ENCODE measurements at regions not wholly inside any gene's neighbourhood (a gene's known extent, or its start where the extent isn't known, plus 50 kb on each side); places are given as distances from the start of the nearest gene placed in this dataset.

DNA sequence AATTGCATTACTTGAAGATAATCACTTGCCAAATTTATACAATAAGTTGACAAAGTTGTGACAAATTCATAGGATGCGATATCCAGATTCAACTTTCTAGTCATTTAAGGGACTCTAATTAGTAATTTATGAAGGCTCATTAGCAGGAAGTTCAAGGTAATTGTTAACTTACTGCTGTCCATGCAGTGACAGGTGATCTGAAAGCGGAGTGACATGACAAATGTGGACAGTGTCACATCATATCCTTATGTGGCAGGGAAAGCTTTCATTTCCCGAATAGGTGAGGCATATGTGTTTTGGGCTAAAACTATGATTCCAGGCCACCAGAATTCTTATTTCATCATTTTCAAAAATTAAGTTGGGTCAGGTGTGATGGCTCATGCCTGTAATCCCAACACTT lies 115.9 kb upstream of the BMP2 start:
- TF ChIP-seq, protein P1, sequence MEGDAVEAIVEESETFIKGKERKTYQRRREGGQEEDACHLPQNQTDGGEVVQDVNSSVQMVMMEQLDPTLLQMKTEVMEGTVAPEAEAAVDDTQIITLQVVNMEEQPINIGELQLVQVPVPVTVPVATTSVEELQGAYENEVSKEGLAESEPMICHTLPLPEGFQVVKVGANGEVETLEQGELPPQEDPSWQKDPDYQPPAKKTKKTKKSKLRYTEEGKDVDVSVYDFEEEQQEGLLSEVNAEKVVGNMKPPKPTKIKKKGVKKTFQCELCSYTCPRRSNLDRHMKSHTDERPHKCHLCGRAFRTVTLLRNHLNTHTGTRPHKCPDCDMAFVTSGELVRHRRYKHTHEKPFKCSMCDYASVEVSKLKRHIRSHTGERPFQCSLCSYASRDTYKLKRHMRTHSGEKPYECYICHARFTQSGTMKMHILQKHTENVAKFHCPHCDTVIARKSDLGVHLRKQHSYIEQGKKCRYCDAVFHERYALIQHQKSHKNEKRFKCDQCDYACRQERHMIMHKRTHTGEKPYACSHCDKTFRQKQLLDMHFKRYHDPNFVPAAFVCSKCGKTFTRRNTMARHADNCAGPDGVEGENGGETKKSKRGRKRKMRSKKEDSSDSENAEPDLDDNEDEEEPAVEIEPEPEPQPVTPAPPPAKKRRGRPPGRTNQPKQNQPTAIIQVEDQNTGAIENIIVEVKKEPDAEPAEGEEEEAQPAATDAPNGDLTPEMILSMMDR (IDR thresholded peaks at IDR 0.05; ENCODE audit: insufficient read depth, low read length, poor library complexity, severe bottlenecking): no peak
- TF ChIP-seq EZH2phosphoT487 (conservative IDR thresholded peaks at IDR 0.05; ENCODE audit: low read length): no peak

Measured in SU-DHL-6 (cell line).